CD8-positive, alpha-beta memory T cell (primary cell): ENCODE measurements at regions not wholly inside any gene's neighbourhood (a gene's known extent, or its start where the extent isn't known, plus 50 kb on each side); places are given as distances from the start of the nearest gene placed in this dataset.

Experiments
- CTCF ChIA-PET: fragments of 350-600 bp; sonication (Branson Sonifier 250); formaldehyde crosslinking; loops from one replicate; lab custom pipeline; 2021; ENCODE audit warnings: antibody characterized with exemption; lab: Charles Lee
- POLR2A ChIA-PET: fragments of 350-600 bp; sonication (Branson Sonifier 250); formaldehyde crosslinking; loops from one replicate; lab custom pipeline; 2021; ENCODE audit warnings: antibody characterized with exemption; lab: Charles Lee
- DNase-seq, 5 donors: peaks; one replicate each; pipeline versions ENCODE4 v3.0.0 to v3.0.0-alpha.2; 2020 to 2022; ENCODE audit warnings: mixed read lengths in 1 of 5
- H3K27ac ChIP-seq: one replicate; pipeline ENCODE4 v1.7.0; 2013; ENCODE audit warnings: low read depth, mild to moderate bottlenecking, low read length, moderate library complexity
- H3K27me3 ChIP-seq: 2 replicates; pipeline ENCODE4 v1.7.0; 2013; ENCODE audit warnings: low read length, mild to moderate bottlenecking; ENCODE audit not compliant: insufficient read depth, poor library complexity, severe bottlenecking
- H3K36me3 ChIP-seq: 2 replicates; pipeline ENCODE4 v1.7.0; 2013; ENCODE audit warnings: mild to moderate bottlenecking, low read length, moderate library complexity; ENCODE audit not compliant: insufficient read depth
- H3K4me1 ChIP-seq: 2 replicates; pipeline ENCODE4 v1.7.0; 2013; ENCODE audit warnings: mild to moderate bottlenecking, low read length, moderate library complexity; ENCODE audit not compliant: insufficient read depth
- H3K4me3 ChIP-seq: 2 replicates; pipeline ENCODE4 v1.7.0; 2013; ENCODE audit warnings: mild to moderate bottlenecking, low read length
- H3K9me3 ChIP-seq: 2 replicates; pipeline ENCODE4 v1.7.0; 2013; ENCODE audit warnings: mild to moderate bottlenecking, low read length
- H3K27ac Mint-ChIP-seq, 8 donors: one replicate each; pipeline ENCODE4 v1.8.0; 2020 to 2021; ENCODE audit warnings: mixed read lengths in 8 of 8, mild to moderate bottlenecking in 6 of 8, inconsistent platforms in 3 of 8, moderate library complexity in 3 of 8
- H3K27me3 Mint-ChIP-seq, 2 donors: one replicate each; pipeline ENCODE4 v1.8.0; 2020 to 2021; ENCODE audit warnings: mixed read lengths in 2 of 2, mild to moderate bottlenecking in 1 of 2, moderate library complexity in 1 of 2
- H3K36me3 Mint-ChIP-seq, 3 donors: one replicate each; pipeline ENCODE4 v1.8.0; 2020 to 2021; ENCODE audit warnings: mixed read lengths in 3 of 3, inconsistent platforms in 1 of 3, mild to moderate bottlenecking in 1 of 3
- H3K4me1 Mint-ChIP-seq, 3 donors: one replicate each; pipeline ENCODE4 v1.8.0; 2020 to 2021; ENCODE audit warnings: mixed read lengths in 3 of 3, inconsistent platforms in 1 of 3, mild to moderate bottlenecking in 1 of 3
- H3K4me3 Mint-ChIP-seq, 7 donors: one replicate each; pipeline ENCODE4 v1.8.0; 2020 to 2021; ENCODE audit warnings: mixed read lengths in 7 of 7, mild to moderate bottlenecking in 6 of 7, moderate library complexity in 4 of 7, inconsistent platforms in 2 of 7
- H3K9me3 Mint-ChIP-seq, 5 donors: one replicate each; pipeline ENCODE4 v1.8.0; 2020 to 2022; ENCODE audit warnings: mixed read lengths in 5 of 5, mild to moderate bottlenecking in 3 of 5, moderate library complexity in 2 of 5, inconsistent platforms in 1 of 5

DNA sequence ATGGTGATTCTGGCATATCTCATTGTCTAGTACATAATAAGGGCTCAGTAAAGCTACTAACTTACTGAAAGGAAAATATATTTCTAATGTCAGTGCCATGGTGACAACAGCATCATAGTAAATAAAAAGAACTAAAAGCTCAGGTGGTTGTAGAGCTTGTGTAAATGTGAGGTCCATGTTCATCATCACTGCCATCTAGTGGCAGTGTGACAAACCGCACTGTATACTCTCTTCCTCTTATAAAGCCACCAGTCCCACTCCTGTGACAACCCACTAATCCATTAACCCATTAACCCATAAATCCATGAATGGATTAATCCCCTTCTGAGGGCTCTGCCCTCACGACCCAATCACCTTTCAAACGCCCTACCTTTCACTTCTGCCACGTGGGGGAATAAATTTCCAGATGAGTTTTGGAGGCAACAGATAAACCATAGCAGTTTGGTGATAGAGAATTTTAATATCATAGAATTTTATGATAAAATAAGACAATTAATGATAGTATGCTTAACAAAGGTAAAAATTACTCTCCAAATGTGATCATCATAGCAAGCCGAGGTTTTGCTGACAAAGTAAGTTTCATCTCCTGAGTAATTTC, 160.4 kb upstream of the SGCG start:
- CTCF ChIA-PET: interaction anchor here (0.6 to 1.4 kb wide), 4 partner anchors 10 to 1382 kb away, joined by 3 to 5 read pairs (median 3); no protein-coding TSS in a partner anchor
- no peak overlapping the region for H3K27ac Mint-ChIP-seq

DNA sequence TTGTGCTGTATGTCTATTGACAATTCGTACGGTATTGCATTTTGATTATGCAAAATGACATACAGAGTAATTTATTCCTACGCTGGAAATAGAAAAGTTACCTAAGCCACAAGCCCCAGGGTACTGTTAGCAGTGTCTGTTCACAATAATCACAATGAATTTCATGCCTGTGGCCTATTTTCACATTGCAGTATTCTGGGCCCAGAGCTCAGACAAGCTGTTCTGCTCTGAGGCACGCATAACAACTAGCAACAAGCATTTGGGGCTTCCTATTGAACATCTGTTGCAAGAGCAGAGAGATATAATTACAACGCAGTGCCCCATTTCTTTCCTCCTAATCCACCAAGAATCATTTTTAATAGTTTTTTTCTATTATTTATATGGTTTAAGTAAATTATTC, 158.9 kb upstream of the SGCG start:
- H3K27me3 ChIP-seq: no peaks in the 10 kb centered on the region
- no peak overlapping the region for H3K4me3 ChIP-seq
- peaks cover 0 to 10% (median 4%) of the 10 kb centered on the region in 3 donors for H3K4me1 Mint-ChIP-seq
- no peak overlapping the region for H3K27ac ChIP-seq
- H3K36me3 Mint-ChIP-seq: no peaks in the 10 kb centered on the region
- peaks cover 0 to 4% (median 0%) of the 10 kb centered on the region in 5 donors for H3K9me3 Mint-ChIP-seq
- H3K27me3 Mint-ChIP-seq: peaks cover 4 to 11% of the 10 kb centered on the region in 2 donors
- no peak overlapping the region for H3K27ac Mint-ChIP-seq
- H3K9me3 ChIP-seq: no peaks in the 10 kb centered on the region
- no peak for DNase-seq
- no peaks in the 10 kb centered on the region for H3K4me1 ChIP-seq
- H3K4me3 Mint-ChIP-seq: no peak overlapping the region
- H3K36me3 ChIP-seq: no peaks in the 10 kb centered on the region
- CTCF ChIA-PET: no interaction called here
- POLR2A ChIA-PET: no interaction called here

More for the DNA sequence above, 160.4 kb upstream of the SGCG start:
- no peaks in the 10 kb centered on the region for H3K9me3 ChIP-seq
- peaks cover 4 to 11% of the 10 kb centered on the region in 2 donors for H3K27me3 Mint-ChIP-seq
- H3K4me3 Mint-ChIP-seq: no peak overlapping the region
- peaks cover 0 to 5% (median 0%) of the 10 kb centered on the region in 5 donors for H3K9me3 Mint-ChIP-seq
- peak in 1 of 5 donors; percentile 21 for DNase-seq
- no peaks in the 10 kb centered on the region for H3K4me1 ChIP-seq
- no peak overlapping the region for H3K4me3 ChIP-seq
- no peak overlapping the region for H3K27ac ChIP-seq
- no peaks in the 10 kb centered on the region for H3K36me3 ChIP-seq
- POLR2A ChIA-PET: no interaction called here
- H3K4me1 Mint-ChIP-seq: no peaks in the 10 kb centered on the region
- H3K27me3 ChIP-seq: no peaks in the 10 kb centered on the region
- H3K36me3 Mint-ChIP-seq: no peaks in the 10 kb centered on the region

DNA sequence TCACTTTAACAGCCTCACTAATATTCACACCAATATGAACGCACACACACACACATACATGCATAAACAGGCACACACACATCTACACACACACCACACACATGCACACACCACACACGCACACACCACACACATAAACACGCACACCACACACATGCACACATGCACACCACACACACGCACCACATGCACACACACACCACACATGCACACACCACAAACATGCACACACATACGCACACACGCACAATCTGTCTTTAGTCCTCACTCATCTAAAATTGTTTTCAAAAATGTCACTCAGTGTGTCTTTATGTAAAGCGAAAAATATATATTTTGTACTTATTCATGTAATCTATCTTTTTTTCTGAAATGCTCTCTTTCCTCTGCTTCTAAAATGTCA, 158.1 kb upstream of the SGCG start:
- POLR2A ChIA-PET: no interaction called here
- Mint-ChIP-seq H3K9me3 (no peaks in the 10 kb centered on the region), H3K27ac (no peak overlapping the region)

DNA sequence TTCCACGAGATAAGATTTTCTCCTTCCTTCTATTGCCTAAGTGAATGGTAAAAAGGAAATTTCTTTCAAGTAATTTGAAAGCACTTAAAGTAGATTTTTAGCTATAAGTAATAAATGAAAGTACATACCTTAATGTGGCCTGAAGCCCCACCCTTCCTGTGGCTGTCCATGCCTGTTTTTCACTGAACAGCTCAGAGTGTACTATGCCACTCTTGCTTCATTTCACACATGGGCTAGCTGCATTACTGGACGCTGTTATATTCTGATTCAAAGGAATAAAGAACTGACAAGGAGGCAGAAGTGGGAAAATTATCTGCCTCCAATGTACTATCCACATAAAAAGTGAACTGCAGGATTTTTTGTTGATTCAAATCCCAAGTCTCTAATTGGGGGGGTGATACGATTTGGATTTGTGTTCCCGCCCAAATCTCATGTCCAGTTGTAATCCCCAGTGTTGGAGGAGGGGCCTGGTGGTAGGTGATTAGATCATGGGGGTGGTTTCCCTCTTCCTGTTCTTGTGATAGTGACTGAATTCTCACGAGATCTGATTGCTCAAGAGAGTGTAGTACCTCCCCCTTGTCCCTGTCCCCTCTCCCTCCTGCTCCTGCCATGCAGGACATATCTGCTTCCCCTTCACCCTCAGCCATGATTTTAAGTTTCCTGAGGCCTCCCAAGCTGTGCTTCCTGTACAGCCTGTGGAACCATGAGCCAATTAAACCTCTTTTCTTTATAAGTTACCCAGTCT, 154.7 kb upstream of the SGCG start:
- H3K27me3 Mint-ChIP-seq: peaks cover 0 to 8% of the 10 kb centered on the region in 2 donors
- H3K36me3 Mint-ChIP-seq: no peaks in the 10 kb centered on the region
- peaks cover 0 to 10% (median 4%) of the 10 kb centered on the region in 3 donors for H3K4me1 Mint-ChIP-seq
- Histone ChIP-seq H3K27me3 (no peaks in the 10 kb centered on the region), H3K4me3 (no peak overlapping the region), H3K27ac (no peak overlapping the region), H3K36me3 (no peaks in the 10 kb centered on the region), H3K9me3 (no peaks in the 10 kb centered on the region), H3K4me1 (no peaks in the 10 kb centered on the region)
- ChIA-PET POLR2A (no interaction called here), CTCF (no interaction called here)
- DNase-seq: no peak
- H3K9me3 Mint-ChIP-seq: no peaks in the 10 kb centered on the region
- no peak overlapping the region for H3K4me3 Mint-ChIP-seq
- peak overlapping the region in 1 of 8 donors; percentile 54 for H3K27ac Mint-ChIP-seq

More for the DNA sequence above, 158.1 kb upstream of the SGCG start:
- Histone ChIP-seq H3K4me3 (no peak overlapping the region), H3K27ac (no peak overlapping the region), H3K4me1 (no peaks in the 10 kb centered on the region), H3K36me3 (no peaks in the 10 kb centered on the region), H3K27me3 (no peaks in the 10 kb centered on the region), H3K9me3 (no peaks in the 10 kb centered on the region)
- H3K27me3 Mint-ChIP-seq: peaks cover 2 to 14% of the 10 kb centered on the region in 2 donors
- no peak for DNase-seq
- peaks cover 0 to 10% (median 4%) of the 10 kb centered on the region in 3 donors for H3K4me1 Mint-ChIP-seq
- no peak overlapping the region for H3K4me3 Mint-ChIP-seq
- H3K36me3 Mint-ChIP-seq: no peaks in the 10 kb centered on the region
- CTCF ChIA-PET: interaction anchor here (0.7 kb wide), 1 partner anchor 65 kb away, joined by 3 read pairs; no protein-coding TSS in a partner anchor

DNA sequence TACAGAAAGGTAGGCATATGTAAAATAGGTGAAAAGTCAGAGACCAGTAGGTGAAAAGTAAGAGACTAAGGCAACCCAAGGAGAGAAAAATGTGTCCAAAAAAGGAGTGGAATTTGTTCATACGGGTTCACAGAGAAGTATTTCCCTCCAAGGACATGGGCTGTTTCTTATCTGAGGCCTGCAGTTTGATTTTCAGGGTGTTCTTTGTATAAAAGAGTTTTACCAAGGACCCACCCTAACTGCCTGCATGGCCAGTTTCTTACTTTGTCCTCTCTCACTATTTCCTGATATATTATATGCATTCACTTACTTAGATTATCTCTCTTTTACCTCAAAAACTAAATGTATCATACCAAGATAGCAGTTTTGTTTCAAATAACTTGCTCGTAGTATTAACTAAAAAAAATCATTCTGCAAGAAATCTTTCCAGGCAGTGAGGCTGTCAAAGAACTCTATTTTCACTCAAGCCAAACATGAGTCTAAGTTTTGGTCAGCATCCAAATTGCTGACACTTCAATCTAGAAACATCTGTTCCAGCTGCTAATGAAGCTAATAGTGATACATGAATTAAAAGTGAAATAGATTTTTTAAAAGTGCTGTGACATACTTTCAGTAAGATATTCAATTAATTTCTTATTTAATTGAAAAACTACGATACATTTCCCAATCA, 141.4 kb upstream of the SGCG start:
- Mint-ChIP-seq H3K27ac (no peak overlapping the region), H3K36me3 (no peaks in the 10 kb centered on the region), H3K4me3 (no peak overlapping the region), H3K4me1 (no peaks in the 10 kb centered on the region), H3K9me3 (no peaks in the 10 kb centered on the region), H3K27me3 (peaks cover 0 to 3% of the 10 kb centered on the region in 2 donors)
- H3K27ac ChIP-seq: no peak overlapping the region
- CTCF ChIA-PET: no interaction called here
- no peak overlapping the region for H3K4me3 ChIP-seq
- no peaks in the 10 kb centered on the region for H3K4me1 ChIP-seq
- no peaks in the 10 kb centered on the region for H3K27me3 ChIP-seq
- POLR2A ChIA-PET: no interaction called here
- no peak for DNase-seq
- no peaks in the 10 kb centered on the region for H3K9me3 ChIP-seq
- H3K36me3 ChIP-seq: no peaks in the 10 kb centered on the region

DNA sequence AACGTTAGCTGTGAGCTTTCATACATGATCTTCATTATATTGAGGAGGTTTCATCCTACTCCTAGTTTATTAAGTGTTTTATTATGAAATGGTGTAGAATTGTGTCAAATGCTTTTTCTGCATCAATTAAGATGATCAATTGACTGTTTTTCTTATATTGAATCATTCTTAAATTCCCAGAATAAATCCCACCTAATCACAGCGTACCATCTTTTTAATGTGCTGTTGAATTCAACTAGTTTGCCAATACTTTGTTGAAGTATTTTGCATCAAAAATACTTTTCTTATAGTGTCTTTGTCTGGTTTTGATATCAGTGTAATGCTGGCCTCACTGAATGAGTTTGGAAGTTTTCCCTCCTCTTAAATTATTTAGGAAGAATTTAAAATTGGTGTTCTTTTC, 138.6 kb upstream of the SGCG start:
- DNase-seq: no peak
- no peaks in the 10 kb centered on the region for H3K27me3 ChIP-seq
- no peak overlapping the region for H3K27ac ChIP-seq
- no peaks in the 10 kb centered on the region for H3K36me3 ChIP-seq
- H3K9me3 ChIP-seq: no peaks in the 10 kb centered on the region
- Mint-ChIP-seq H3K27me3 (peaks cover 0 to 9% of the 10 kb centered on the region in 2 donors), H3K4me3 (no peak overlapping the region), H3K4me1 (no peaks in the 10 kb centered on the region), H3K36me3 (no peaks in the 10 kb centered on the region), H3K27ac (no peak overlapping the region), H3K9me3 (peaks cover 0 to 4% (median 0%) of the 10 kb centered on the region in 5 donors)
- H3K4me1 ChIP-seq: no peaks in the 10 kb centered on the region
- ChIA-PET CTCF (no interaction called here), POLR2A (no interaction called here)
- H3K4me3 ChIP-seq: no peak overlapping the region

DNA sequence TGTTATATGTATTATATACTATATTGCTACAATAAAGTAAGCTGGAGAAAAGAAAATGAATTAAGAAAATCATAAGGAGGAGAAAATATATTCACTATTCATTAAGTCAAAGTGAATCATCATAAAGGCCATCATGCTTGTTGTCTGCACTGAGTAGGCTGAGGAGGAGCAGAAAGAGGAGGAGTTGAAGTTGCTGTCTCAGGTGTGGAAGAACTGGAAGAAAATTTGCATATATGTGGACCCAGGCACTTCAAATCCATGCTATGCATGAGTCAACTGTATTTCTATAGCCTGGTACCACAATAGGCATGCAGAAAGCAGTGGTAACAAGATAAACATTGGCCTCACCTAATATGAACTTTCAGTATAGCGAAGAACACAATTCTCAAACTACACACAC, 135.9 kb upstream of the SGCG start:
- Histone ChIP-seq H3K36me3 (no peaks in the 10 kb centered on the region), H3K9me3 (no peaks in the 10 kb centered on the region), H3K4me3 (no peak overlapping the region), H3K27me3 (no peaks in the 10 kb centered on the region), H3K4me1 (no peaks in the 10 kb centered on the region), H3K27ac (no peak overlapping the region)
- no peak for DNase-seq
- POLR2A ChIA-PET: no interaction called here
- CTCF ChIA-PET: no interaction called here
- no peak overlapping the region for H3K27ac Mint-ChIP-seq
- peaks cover 1 to 9% of the 10 kb centered on the region in 2 donors for H3K27me3 Mint-ChIP-seq
- no peaks in the 10 kb centered on the region for H3K36me3 Mint-ChIP-seq
- H3K4me3 Mint-ChIP-seq: no peak overlapping the region
- peaks cover 0 to 4% (median 0%) of the 10 kb centered on the region in 5 donors for H3K9me3 Mint-ChIP-seq
- no peaks in the 10 kb centered on the region for H3K4me1 Mint-ChIP-seq

DNA sequence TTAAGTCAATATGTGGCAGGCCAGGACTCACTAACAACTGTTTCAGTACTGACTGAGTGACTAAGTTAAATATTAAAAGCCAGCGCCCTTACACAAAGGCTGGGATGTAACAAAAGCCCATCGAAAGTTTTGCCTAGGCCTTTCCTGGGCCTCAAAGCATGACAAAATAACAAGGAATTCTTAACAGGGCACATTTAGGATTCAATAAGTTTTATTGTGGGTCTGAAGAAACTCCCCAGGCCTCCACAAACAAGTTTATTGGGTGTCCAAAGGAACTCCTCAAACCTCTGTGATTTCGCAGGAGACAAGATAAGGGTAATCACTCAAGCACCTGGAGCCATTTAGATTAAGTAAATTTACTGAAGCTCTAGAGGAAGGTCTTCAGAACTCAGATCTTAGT, 130.7 kb upstream of the SGCG start:
- Histone ChIP-seq H3K4me3 (no peak overlapping the region), H3K27me3 (no peaks in the 10 kb centered on the region), H3K9me3 (no peaks in the 10 kb centered on the region), H3K4me1 (no peaks in the 10 kb centered on the region), H3K27ac (no peak overlapping the region), H3K36me3 (no peaks in the 10 kb centered on the region)
- ChIA-PET POLR2A (no interaction called here), CTCF (no interaction called here)
- no peak overlapping the region for H3K4me3 Mint-ChIP-seq
- no peaks in the 10 kb centered on the region for H3K4me1 Mint-ChIP-seq
- no peaks in the 10 kb centered on the region for H3K36me3 Mint-ChIP-seq
- peaks cover 1 to 6% of the 10 kb centered on the region in 2 donors for H3K27me3 Mint-ChIP-seq
- no peak for DNase-seq
- H3K9me3 Mint-ChIP-seq: peaks cover 0 to 4% (median 0%) of the 10 kb centered on the region in 5 donors
- H3K27ac Mint-ChIP-seq: no peak overlapping the region
